SK-N-DZ (cell line): ENCODE measurements at regions not wholly inside any gene's neighbourhood (a gene's known extent, or its start where the extent isn't known, plus 50 kb on each side); places are given as distances from the start of the nearest gene placed in this dataset.

Experiments
- DNase-seq: peaks from one replicate; pipeline ENCODE4 v3.0.0-alpha.2; 2015; ENCODE audit warnings: low spot score

GRCh38 chr15:89421219-89421618 lies 75.2 kb downstream of the RHCG start:
- DNase-seq, result no peak

DNA sequence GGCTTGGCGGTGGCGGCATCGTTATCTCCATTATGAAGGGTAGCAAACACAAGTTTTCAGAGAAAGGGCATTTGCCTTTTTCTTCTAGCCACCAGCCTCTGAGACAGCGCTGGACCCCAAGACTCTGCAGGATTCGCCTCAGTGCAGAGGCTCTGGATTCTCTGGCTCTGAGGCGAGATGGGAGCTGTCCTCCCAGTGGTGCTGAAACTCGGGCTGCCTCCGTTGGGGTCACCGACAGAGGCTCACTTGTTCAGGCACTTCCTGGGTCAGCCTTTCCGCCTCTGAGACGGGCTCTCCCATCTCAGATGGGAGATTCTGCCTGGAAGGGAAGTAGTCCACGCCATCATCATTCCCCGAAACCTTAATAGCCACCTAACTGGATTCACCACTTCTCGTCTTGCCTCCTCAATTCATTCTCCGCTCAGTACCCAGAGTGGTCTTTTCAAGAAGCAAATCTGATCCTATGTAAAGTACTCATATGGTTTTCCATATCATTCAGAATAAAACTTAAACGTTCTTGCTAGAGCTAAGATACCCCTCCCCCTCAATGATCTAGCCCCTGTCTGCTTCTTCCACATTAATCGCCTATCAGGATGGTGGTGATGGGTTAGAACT lies 76.9 kb downstream of the RHCG start:
- DNase-seq, result no peak

DNA sequence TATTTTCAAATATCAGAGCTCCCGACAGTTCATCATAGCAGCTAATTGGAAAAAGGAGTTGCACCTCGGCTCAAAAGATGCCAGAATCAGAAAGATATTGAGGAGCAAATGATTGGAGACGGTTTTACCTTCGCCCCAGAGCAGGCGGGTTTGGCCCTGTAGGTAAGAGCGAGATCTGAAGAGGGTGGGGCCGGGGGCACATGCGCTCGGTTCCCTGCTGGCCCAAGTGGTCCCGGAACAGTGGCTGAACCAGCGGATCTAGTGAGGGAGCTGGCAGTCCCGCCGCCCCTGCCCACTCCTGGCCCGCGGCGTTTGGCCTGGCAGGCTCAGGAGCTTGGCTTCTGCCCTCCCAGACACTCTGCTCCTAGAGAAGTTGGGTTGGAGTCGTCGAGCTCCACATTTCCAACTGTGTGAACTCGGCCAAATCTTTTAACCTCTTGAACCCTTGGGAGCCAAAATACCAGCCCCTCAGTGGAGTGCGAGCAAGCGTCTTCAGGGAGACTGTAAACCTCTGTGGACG lies 79.1 kb downstream of the RHCG start:
- DNase-seq, result no peak

DNA sequence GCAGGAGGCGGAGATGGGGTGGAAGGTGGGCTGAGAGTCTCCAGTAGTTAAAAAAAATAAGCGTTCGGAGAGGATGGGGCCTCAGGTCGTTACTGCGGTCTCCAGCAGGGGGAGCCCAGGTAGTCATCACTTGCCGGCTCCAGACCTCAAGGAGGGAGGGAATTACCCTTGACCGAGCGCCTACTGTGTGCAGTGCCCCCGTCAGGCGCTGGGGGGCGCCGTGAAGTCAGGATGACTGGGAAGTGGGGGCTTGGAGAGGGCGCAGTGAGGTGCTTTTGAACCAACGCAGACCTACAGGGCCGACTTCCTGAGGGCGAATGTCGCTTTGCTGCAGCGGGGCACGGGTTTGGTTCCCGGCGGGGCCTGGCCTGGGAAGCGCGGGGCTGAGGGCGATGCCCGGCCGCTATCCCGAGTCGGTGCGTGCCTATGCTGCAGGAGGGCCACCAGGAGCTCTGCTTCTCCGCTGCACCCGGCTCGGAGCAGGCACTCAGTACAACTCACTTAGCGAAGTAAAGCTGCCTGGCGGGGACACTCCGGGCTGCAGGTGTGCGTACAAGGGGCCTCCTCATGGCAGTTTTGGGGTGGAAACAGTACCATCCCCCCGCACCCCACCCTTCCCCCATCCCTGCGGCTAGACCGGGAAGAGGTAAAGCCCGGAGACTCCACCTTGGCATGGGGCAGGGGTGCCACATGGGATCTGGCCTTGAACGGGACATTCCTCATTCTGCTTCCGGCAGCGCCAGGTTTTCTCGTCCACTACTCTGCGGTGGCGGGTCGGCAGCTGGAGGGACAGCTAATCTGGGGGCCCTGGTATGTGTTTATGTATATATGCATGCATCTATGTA lies 79.8 kb downstream of the RHCG start:
- DNase-seq, result peak; percentile 85

- no peak for DNase-seq
These were observed 79.9 kb upstream of the POLG start for GRCh38 chr15:89414571-89414970.

GRCh38 chr15:89413877-89414276 lies 79.3 kb upstream of the POLG start:
- no peak for DNase-seq

DNA sequence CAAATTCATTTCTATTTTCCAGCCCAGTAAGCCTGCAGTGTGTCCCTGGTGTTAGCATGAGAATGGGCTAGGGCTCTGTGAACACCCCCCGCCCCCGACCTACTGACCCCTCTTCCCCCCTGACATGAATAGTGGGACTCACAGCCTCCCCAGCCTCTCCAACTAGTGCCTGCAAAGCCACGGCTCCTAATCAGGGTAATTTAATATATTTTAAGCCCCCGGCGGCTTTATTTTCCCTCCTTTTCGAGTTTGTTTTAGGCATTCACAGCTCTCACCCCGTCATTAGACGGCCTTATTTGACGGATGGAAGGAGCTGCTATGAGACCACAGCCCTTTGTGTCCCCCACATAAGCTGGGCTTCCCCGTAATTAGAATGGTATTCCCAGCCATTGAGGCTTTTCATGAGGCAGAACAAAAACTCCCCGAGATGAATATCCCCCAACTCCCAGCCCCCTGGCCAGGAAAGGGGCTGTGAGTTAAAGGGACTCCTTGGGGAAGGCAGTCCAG lies 78.3 kb upstream of the POLG start:
- no peak for DNase-seq

DNA sequence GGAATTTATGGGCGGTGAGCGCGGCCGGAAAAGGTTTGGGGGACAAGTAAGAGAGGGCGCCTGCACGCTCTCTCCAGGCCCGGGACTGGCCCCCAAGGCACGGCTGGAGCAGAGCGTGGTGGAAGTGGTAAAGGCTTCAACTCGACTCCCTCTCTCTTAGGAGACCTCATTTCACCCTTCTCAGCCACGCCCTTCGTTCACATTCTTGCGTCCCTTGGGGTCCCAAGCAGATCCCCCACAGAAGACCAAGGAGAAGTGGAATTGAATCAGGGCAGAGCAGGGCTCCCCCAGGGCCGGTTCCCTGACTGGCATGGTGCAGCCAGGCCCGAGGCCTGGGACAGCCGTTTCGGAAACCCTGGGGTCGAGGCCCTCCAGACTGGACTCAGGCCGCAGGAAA lies 75.4 kb upstream of the POLG start:
- no peak for DNase-seq

GRCh38 chr15:89409184-89410038 lies 74.8 kb upstream of the POLG start:
- DNase-seq, result no peak

GRCh38 chr15:89408372-89409183 lies 74.0 kb upstream of the POLG start:
- DNase-seq, result no peak

DNA sequence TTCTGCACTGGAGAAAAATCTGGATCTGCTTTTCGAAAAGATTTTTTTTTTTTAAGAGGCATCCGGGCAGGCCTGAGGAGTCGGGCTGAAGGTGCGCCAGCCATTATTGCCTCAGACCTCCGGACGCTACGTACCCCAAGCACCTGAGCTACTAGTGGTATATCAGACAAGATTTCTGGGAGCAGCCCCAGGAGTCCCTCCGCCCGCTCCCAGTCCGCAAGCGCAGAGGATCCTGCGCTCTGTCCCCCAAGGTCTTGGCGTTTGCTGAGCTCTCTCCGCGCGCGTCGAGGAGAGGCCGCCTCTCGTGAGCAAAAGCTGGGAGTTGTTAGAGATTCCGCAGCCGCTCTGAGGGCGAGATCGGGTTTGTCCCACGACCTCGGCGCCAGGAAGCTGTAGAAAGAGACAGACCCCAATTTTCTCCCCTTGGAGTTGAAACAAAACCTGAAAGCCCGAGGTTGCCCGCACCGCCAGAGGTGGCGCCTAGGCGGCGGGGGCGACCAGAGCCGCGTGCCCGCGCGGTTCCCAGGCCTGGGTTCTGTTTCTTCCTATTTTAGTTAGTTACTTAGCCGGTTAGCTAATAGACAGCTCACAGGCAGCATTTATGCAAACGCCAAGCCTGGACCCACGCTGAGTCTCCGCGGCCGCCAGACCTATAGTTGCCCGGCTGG lies 72.5 kb upstream of the POLG start:
- no peak for DNase-seq

DNA sequence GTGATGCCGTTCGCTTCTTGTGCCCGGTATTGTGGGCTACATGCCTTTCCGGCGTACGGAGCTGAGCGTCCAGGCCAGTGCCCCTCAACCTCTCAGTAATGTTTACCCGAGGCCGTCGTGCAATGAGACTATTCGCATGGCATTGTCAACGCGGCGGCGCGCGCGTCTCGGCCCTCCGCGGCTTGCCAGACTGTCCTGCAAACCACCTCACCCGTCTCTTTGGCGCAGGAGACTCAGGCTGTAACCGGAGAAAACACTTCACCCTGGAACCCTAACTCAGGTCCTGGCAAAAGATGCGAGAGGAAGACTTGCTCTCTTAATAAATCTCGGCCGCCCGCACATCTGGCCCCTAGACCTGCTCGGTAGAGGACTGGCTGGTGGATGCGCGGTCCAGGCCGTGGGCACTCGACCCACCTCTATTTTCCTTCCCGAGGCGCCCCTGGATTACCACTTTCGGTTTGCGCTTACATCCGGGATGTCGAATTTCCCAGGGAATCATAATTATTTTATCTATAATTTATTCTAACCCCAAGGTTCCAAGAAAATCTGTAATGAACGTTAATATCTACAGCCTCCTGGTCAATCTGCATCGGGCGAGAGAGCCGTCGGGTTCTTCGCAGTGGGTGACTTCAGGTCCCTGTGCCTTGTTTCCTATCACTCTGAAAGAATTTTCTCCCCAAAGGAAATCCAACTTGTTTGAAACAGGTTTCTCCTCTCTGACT lies 71.8 kb upstream of the POLG start:
- no peak for DNase-seq

DNA sequence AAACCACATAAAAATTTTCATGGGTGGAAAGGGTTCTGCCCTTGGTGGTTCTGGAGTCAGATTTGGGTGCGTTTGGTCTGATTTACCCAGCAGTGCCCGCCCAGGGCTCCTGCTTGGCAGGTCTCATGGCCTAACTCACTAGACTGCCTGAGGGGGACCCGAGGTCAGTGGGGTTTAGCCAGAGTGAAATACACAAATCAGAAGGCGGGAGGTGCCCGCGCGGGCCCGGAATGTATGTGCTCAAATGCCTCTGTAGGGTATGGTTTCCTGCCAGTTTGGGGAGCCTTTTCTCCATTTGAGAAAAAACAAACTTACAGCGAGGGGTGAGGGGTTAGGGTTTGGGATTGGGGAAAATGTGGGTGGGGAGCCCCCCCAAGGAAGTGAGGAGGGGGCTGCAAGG lies 70.9 kb upstream of the POLG start:
- no peak for DNase-seq

DNA sequence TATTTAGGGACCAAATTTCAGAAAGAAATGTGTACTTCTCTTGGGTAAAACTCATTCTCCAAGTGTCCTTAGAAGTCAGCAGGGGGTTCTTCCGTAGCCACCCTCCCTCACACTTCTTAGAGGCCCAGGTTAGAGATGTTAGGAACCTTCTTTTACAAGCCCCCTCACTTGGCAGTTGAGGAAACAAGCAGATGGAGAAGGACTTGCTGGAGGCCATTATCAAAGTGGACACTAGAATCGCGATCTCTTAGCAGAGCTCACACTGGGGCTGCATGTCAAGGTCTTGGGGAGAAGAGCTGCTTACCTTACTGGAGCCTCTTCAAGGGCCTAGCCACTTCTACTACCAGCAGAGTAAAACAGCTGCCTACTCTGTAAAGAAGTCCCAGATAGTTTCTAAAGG lies 69.4 kb upstream of the POLG start:
- no peak for DNase-seq

GRCh38 chr15:89402518-89402805 lies 67.8 kb upstream of the POLG start:
- DNase-seq, result no peak

DNA sequence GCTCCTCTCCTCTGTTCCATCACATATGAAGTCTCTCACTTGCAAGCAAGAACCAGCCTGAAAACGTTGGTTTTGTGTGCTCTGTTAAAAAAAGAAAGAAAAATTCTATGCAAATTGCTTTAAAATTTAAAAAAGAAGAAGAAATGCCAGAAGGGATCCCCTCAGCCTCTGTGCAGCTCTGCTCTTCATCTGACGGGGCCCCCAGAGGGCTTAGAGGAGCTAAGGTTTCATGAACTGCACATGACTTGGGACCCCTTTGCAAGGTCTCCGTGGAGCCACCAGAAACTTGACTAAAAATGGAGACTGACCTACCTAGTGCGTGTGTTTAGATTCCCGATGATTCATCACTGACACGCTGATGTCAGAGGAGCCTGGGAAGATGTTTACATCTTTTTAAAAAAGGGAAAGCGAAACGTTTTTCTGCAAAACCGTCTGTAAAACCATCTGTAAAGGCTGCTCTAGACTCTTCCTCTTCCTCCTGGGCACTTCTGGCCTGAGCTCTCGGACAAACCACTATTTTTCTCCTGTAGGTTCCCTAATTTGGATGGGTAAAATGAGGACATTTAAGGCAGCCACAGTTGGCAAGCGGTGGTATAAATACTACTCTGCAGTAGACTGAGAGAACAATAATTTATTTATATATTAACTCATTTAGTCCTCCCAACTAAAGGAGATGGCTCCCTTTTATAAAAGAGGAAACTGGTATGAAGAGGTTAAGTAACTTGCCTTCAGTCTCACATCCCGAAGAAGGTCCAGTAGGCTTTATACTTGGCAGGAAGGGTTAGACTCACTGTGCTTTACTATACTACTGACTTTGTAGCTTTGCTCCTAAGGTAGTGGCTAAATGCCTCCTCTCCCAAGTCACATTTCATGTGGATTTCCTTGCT lies 67.2 kb upstream of the POLG start:
- no peak for DNase-seq

DNA sequence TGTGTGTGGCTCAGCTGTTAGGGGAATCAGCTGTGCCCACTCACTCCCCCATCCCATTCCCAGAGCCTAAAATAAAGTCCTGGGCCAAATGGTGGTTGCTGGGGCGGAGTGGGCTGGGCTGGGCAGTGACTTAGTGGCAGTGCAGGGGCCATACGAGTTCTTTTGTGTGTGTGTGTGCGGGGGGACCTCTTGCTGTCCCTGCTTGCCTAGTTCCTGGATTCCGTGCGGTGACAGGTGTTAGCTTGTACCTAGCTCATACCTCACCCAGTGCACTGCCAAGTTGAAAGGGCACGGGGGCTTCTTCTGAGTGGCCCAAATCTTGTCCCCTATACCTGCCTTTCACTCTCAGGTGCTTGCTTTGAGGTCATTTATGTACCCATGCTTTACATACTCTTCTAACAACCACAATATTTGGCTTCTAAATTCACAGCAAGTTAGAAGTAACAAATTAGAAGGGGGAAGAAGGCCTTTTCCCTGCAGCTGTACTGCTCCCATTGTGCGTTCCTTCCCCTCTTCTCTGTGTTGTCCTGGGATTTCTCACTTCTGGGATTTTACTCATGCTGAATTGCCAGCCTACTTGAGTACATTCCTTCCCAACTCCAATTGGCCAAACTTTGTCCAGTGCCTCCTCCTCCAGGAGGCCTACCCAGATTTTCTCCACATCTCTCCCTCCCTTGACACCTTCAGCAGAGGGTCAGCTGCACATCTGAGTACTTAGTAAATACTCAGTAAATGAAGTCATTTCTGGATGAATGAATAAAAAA lies 66.3 kb upstream of the POLG start:
- no peak for DNase-seq

DNA sequence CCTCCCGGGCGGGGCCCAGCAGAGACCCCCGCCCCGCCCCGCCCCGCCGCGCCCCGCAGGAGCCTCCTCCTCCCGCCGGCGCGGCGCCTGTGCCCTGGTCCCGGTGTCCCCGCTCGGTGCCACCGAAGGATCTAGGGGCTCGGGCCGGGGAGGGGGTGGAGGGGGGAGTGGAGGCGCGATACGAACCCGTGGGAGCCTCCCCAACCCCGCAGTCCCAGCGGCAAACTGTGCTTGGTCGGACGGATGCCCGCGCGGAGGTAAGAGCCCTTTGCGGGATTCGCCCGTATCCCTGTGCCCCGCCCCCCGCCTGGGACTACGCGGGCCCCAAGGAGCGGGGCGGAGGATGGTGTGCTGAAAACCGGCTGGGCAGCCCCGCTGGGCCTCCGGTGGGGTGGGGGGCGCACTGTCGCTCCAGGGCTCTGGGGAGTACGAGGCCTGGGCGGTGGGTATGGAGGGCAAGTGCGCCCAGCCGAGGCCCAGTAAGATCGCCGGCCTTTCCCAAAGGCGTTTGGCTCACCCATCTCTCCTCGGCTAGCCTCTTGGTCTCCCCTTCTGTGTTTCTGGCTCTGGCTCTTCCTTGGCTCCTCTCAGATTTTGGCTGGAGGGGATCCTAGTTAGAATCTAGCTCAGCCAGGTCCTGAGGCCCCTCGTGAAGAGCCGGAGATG lies 65.6 kb upstream of the POLG start:
- DNase-seq, result peak; percentile 41
